ENCODE measurements at regions not wholly inside any gene's neighbourhood (a gene's known extent, or its start where the extent isn't known, plus 50 kb on each side); places are given as distances from the start of the nearest gene placed in this dataset.

DNA sequence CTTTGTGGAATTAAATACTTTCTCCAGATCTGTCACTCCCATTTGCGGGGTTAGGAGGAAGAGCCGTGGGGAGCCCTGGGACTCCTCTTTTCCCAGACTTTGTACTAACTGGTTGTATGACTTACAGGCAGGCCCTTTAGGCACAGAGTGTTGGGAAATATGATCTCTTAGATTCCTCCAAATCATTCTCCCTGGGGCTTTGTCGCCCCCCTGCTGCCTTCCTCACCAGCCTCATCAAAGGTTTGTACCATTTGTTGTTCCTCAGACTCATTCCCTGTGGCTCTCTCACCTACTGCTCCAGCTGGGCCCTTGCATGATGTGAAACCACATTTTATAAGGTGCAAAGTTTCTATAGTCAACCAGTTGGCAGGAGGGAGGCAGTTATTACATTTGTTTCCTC is 56.4 kb downstream of the CRYGS start:
- DNase-seq, result no peak

DNA sequence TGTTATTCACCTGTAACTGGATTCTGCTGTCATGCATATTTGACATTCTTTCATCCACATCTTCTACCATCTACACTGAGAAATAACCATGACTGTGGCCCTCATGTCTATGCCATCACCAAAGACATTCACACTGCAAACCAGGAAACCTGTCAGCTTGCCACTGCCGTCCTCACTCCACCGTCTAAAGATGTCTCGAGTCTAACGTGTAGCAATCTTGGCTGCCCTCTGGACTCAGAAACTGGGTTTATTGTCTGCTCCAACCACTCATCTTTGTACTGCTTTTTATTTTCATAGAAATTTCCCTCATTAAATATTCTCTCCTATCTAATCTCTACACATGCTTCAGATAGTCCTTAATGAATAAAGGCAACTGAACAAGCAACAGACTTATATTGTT is 57.1 kb downstream of the CRYGS start:
- no peak for DNase-seq

GRCh38 chr3:186483611-186484340 is 60.4 kb downstream of the CRYGS start:
- no peak for DNase-seq

- DNase-seq, result no peak
These were observed 62.7 kb downstream of the CRYGS start for GRCh38 chr3:186481526-186481925.

- no peak for DNase-seq
These were observed 66.3 kb downstream of the CRYGS start for GRCh38 chr3:186477876-186478275.

- DNase-seq, result no peak
These were observed 67.1 kb downstream of the CRYGS start for GRCh38 chr3:186477033-186477432.

- no peak for DNase-seq
These were observed 67.6 kb downstream of the CRYGS start for GRCh38 chr3:186476541-186476940.

GRCh38 chr3:186476044-186476468 is 68.1 kb downstream of the CRYGS start:
- no peak for DNase-seq

- DNase-seq, result no peak
These were observed 71.0 kb downstream of the CRYGS start for GRCh38 chr3:186473166-186473565.

GRCh38 chr3:186472456-186473008 is 71.6 kb downstream of the CRYGS start:
- no peak for DNase-seq

DNA sequence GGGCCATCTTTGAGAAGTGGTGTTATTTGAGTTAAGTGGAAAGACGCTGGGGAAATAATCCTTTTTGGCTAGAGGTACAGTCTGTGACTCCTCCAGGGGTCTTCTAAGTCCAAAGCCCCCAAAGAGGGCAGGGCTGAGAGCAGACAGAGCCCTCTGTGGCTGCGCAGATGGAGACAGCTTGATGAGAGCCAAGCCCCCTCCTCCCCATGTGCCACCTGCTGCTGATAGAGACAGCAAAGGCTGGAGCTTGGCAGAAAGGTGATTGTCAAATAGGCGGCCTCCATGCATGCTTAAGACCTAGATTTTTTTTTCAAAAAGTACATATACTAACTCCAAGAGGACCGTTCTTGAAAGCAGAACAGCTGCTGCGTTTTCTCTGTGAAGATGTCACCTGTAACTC is 72.4 kb downstream of the CRYGS start:
- DNase-seq, result no peak

DNA sequence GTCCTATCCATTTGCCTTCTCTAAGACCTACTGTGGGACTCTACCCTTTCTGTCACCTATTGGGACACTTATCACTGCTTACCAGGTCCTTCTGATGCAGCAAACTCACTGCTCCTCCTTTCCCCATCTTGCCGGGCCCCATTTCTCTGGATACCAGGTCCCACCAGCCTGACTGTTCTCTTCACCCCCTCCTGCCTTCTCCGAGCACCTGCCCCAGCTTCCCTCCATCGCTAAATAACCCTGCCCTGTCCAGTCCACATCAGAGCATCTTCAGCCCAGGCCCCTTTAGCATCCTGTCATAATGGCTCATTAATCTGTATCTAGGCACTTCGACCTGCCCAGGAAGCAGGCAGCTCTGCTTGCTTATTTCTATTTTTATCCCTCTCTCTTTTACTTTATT is 74.7 kb downstream of the CRYGS start:
- DNase-seq, result no peak

DNA sequence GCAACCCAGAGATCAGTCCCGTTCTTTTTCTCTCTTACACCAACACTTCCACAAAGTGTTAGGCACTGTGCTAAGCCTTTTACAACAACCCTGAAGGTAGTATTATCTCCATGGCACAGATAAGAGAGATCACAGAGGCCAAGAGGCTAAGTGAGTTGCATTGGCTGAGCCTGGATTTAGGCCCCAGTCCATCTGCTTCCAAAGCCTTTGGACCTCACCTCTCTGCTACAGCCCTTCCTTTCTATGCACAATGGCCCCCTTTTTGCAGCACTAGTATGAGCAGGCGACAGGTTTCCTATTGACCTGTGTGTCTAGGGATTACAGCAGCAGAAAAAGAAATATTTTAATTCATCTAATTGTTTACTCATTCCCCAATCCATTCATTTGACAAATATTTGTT is 76.2 kb downstream of the CRYGS start:
- no peak for DNase-seq

GRCh38 chr3:186466391-186466974 is 77.7 kb downstream of the CRYGS start:
- DNase-seq, result no peak

GRCh38 chr3:186465508-186465907 is 78.7 kb downstream of the CRYGS start:
- DNase-seq, result no peak

GRCh38 chr3:186464424-186465093 is 79.6 kb downstream of the CRYGS start:
- DNase-seq, result no peak

DNA sequence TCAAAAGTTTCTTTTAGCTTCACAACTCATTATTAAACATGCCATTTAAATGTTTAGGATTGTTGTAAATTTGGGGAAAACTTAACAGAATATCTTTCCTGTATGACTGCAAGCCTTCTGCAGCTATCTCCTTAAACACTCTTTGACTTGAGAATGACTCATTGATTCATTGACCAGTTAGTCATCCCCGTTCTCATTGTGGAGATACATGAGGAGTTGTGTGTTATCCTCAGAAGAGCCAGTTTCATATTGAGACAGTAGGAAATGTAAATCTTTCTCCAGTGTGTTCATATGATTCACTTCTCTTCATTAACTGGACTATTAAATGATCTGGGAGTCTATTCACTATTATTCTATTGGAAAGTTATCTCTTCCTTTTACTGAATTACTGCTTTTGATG is 83.0 kb downstream of the CRYGS start:
- no peak for DNase-seq

GRCh38 chr3:186459108-186459467 is 85.1 kb downstream of the CRYGS start:
- no peak for DNase-seq

DNA sequence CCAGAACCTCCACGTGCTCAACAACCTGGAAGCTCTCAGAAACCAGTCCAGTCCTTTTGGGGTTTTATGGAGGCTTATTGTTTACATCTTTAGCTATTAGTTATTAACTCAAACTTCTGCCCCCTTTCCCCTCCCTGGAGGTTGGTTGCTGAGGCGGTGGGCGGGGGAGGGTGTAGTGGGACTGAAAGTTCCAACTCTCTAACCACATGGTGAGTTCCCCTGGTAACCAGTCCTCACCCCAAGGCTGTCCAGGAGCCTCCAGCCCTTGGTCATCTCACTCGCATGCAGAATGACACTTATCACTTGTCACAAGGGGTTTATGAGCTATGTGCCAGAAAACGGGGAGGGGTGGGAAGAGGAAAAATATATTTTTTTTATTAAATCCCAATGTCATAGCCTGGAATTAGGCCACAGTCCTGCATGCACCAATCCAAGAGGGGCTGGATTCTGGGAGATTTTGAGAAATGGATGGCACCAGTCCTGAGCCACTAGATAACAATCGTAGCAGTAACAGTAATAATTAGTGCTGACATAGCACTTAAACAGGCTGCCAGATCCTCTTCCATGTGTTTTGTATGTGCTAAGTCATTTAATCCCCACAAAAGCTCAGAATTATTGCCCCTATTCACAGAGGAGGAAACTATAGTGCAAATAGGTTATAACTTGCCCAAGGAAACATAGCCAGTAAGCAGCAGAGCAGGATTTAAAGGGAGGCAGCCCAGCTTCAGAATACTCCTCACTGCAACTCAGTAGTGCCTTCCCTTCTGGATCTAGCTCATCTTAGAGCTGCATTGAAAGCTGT is 85.7 kb downstream of the CRYGS start:
- DNase-seq, result no peak

- DNase-seq, result no peak
These were observed 86.9 kb downstream of the CRYGS start for GRCh38 chr3:186457236-186457635.

GRCh38 chr3:186456731-186457191 is 87.4 kb downstream of the CRYGS start:
- DNase-seq, result no peak

GRCh38 chr3:186454881-186455703 is 89.1 kb downstream of the CRYGS start:
- no peak for DNase-seq
